GM18861 (cell line): ENCODE measurements at regions not wholly inside any gene's neighbourhood (a gene's known extent, or its start where the extent isn't known, plus 50 kb on each side); places are given as distances from the start of the nearest gene placed in this dataset.
A peak's percentile ranks its signal among the peaks of the same experiment; 100 is the strongest.
"Not testable (repeated sequence)": the region's sequence is repeated elsewhere in the genome, so short reads cannot be mapped to it uniquely, and the experiment has no call there.

Experiments
- ATAC-seq: cut with Tn5 transposase; IDR thresholded peaks from one replicate; pipeline ENCODE4 v1.9.1; 2021; ENCODE audit not compliant: unreplicated experiment

GRCh38 chr6:74597840-74598239, 608.0 kb downstream of the COL12A1 start:
- peak; percentile 33 for ATAC-seq

GRCh38 chr6:74597266-74597665, 608.6 kb downstream of the COL12A1 start:
- no peak for ATAC-seq

GRCh38 chr6:74596588-74596987, 609.3 kb downstream of the COL12A1 start:
- no peak for ATAC-seq

- ATAC-seq = not testable (repeated sequence)
Observed at GRCh38 chr6:74594350-74594749, 611.5 kb downstream of the COL12A1 start.

GRCh38 chr6:74588094-74588832, 617.6 kb downstream of the COL12A1 start:
- no peak for ATAC-seq

GRCh38 chr6:74587386-74587785, 618.5 kb downstream of the COL12A1 start:
- ATAC-seq = no peak

- no peak for ATAC-seq
Observed at GRCh38 chr6:74585753-74586152, 620.1 kb downstream of the COL12A1 start.

GRCh38 chr6:74581681-74582080, 624.2 kb downstream of the COL12A1 start:
- ATAC-seq = no peak

- ATAC-seq = no peak
Observed at GRCh38 chr6:74579794-74580193, 626.1 kb downstream of the COL12A1 start.

- ATAC-seq = no peak
Observed at GRCh38 chr6:74579047-74579446, 626.8 kb downstream of the COL12A1 start.

- peak; percentile 38 for ATAC-seq
Observed at GRCh38 chr6:74578339-74578738, 627.5 kb downstream of the COL12A1 start.

- ATAC-seq = peak; percentile 96
Observed at GRCh38 chr6:74577619-74578018, 628.2 kb downstream of the COL12A1 start.

GRCh38 chr6:74574794-74575193, 631.1 kb downstream of the COL12A1 start:
- ATAC-seq = peak; percentile 34

GRCh38 chr6:74573613-74574012, 632.2 kb downstream of the COL12A1 start:
- ATAC-seq = no peak

GRCh38 chr6:74570044-74570443, 635.8 kb downstream of the COL12A1 start:
- no peak for ATAC-seq

GRCh38 chr6:74568861-74569260, 637.0 kb downstream of the COL12A1 start:
- no peak for ATAC-seq

GRCh38 chr6:74567923-74568290, 637.9 kb downstream of the COL12A1 start:
- not testable (repeated sequence) for ATAC-seq

- ATAC-seq = no peak
Observed at GRCh38 chr6:74567281-74567922, 638.5 kb downstream of the COL12A1 start.

GRCh38 chr6:74557236-74557635, 648.6 kb downstream of the COL12A1 start:
- no peak for ATAC-seq

- ATAC-seq = no peak
Observed at GRCh38 chr6:74554041-74554440, 651.8 kb downstream of the COL12A1 start.

- no peak for ATAC-seq
Observed at GRCh38 chr6:74551896-74552295, 654.0 kb downstream of the COL12A1 start.

- ATAC-seq = no peak
Observed at GRCh38 chr6:74550821-74551220, 655.0 kb downstream of the COL12A1 start.

- ATAC-seq = no peak
Observed at GRCh38 chr6:74549746-74550145, 656.1 kb downstream of the COL12A1 start.
